ENCODE measurements at regions not wholly inside any gene's neighbourhood (a gene's known extent, or its start where the extent isn't known, plus 50 kb on each side); places are given as distances from the start of the nearest gene placed in this dataset.

GRCh38 chr15:92809064-92809879 lies 90.9 kb upstream of the CHD2 start:
- peak overlapping the region; percentile 79 for H2AFZ ChIP-seq (ENCODE audit: insufficient read depth, low read length, poor library complexity)
- peak overlapping the region; percentile 68 for H3K4me2 ChIP-seq (ENCODE audit: low read length)
- no peak overlapping the region for H3K23ac ChIP-seq (ENCODE audit: low read length)
- peak overlapping the region; percentile 71 for H3K4me3 ChIP-seq (ENCODE audit: low read depth, low read length)
- H3K79me2 ChIP-seq (ENCODE audit: control insufficient read depth, insufficient read depth, low read length, poor library complexity) = peaks cover 10% of the 10 kb centered on the region
- peaks cover 9 to 19% of the 10 kb centered on the region in 2 experiments for H3K4me1 ChIP-seq (ENCODE audit: control insufficient read depth in 1 of 2, insufficient read depth in 2 of 2, low read length in 2 of 2)
- no CpG with 5 or more reads among the region's 80 CpGs for WGBS (ENCODE audit: extremely low coverage, insufficient coverage, insufficient read length)
- H3K36me3 ChIP-seq (ENCODE audit: control insufficient read depth in 1 of 2, insufficient read depth in 2 of 2, low read length in 2 of 2) = no peaks in the 10 kb centered on the region
- H2BK120ac ChIP-seq (ENCODE audit: insufficient read depth, low read length, poor library complexity) = peak overlapping the region; percentile 93
- peak overlapping the region; percentile 97 for H2BK5ac ChIP-seq (ENCODE audit: low read depth, low read length, poor library complexity)
- H3K18ac ChIP-seq (ENCODE audit: low read length) = peak overlapping the region; percentile 93
- peaks cover 29% of the 10 kb centered on the region for H3K79me1 ChIP-seq (ENCODE audit: low read length)
- peak overlapping the region; percentile 97 for H4K12ac ChIP-seq (ENCODE audit: low read depth, low read length)
- H3K9ac ChIP-seq (ENCODE audit: low read length) = peak overlapping the region; percentile 95
- H3K14ac ChIP-seq (ENCODE audit: low read length) = peak overlapping the region; percentile 99
- no peaks in the 10 kb centered on the region for H3K9me3 ChIP-seq (ENCODE audit: insufficient read depth, low read depth, low read length)
- peak overlapping the region; percentile 97 for H4K91ac ChIP-seq (ENCODE audit: low read depth, low read length)
- peak; percentile 98 to 99 for DNase-seq
- peak overlapping the region; percentile 95 for H4K8ac ChIP-seq (ENCODE audit: low read depth, low read length)
- peak overlapping the region; percentile 35 for H2AK5ac ChIP-seq (ENCODE audit: low read length)
- H3K4ac ChIP-seq (ENCODE audit: low read depth, low read length) = peak overlapping the region; percentile 87
- H2BK12ac ChIP-seq (ENCODE audit: low read length) = peak overlapping the region; percentile 72
- H3K27me3 ChIP-seq (ENCODE audit: insufficient read depth, low read length) = no peaks in the 10 kb centered on the region
- peak overlapping the region; percentile 99 for H3K27ac ChIP-seq (ENCODE audit: low read depth, low read length)

- peak overlapping the region; percentile 35 for H2AK5ac ChIP-seq (ENCODE audit: low read length)
- peak overlapping the region; percentile 99 for H3K14ac ChIP-seq (ENCODE audit: low read length)
- H4K8ac ChIP-seq (ENCODE audit: low read depth, low read length) = peak overlapping the region; percentile 93
- peak overlapping the region; percentile 97 for H2BK5ac ChIP-seq (ENCODE audit: low read depth, low read length, poor library complexity)
- H3K9me3 ChIP-seq (ENCODE audit: insufficient read depth, low read depth, low read length) = no peaks in the 10 kb centered on the region
- H4K12ac ChIP-seq (ENCODE audit: low read depth, low read length) = peak overlapping the region; percentile 97
- H3K4ac ChIP-seq (ENCODE audit: low read depth, low read length) = peak overlapping the region; percentile 90
- H3K18ac ChIP-seq (ENCODE audit: low read length) = peak overlapping the region; percentile 93
- H2BK120ac ChIP-seq (ENCODE audit: insufficient read depth, low read length, poor library complexity) = peak overlapping the region; percentile 93
- no peaks in the 10 kb centered on the region for H3K27me3 ChIP-seq (ENCODE audit: insufficient read depth, low read length)
- DNase-seq = peak in 1 of 2 donors; percentile 55
- peak overlapping the region; percentile 97 for H4K91ac ChIP-seq (ENCODE audit: low read depth, low read length)
- no peak overlapping the region for H3K23ac ChIP-seq (ENCODE audit: low read length)
- peak overlapping the region; percentile 71 for H3K4me3 ChIP-seq (ENCODE audit: low read depth, low read length)
- H3K4me2 ChIP-seq (ENCODE audit: low read length) = peak overlapping the region; percentile 68
- H3K79me1 ChIP-seq (ENCODE audit: low read length) = peaks cover 27% of the 10 kb centered on the region
- peak overlapping the region; percentile 95 for H3K9ac ChIP-seq (ENCODE audit: low read length)
- H3K36me3 ChIP-seq (ENCODE audit: control insufficient read depth in 1 of 2, insufficient read depth in 2 of 2, low read length in 2 of 2) = no peaks in the 10 kb centered on the region
- H2AFZ ChIP-seq (ENCODE audit: insufficient read depth, low read length, poor library complexity) = peak overlapping the region; percentile 79
- H3K4me1 ChIP-seq (ENCODE audit: control insufficient read depth in 1 of 2, insufficient read depth in 2 of 2, low read length in 2 of 2) = peaks cover 7 to 17% of the 10 kb centered on the region in 2 experiments
- peaks cover 10% of the 10 kb centered on the region for H3K79me2 ChIP-seq (ENCODE audit: control insufficient read depth, insufficient read depth, low read length, poor library complexity)
- no CpG with 5 or more reads among the region's 12 CpGs for WGBS (ENCODE audit: extremely low coverage, insufficient coverage, insufficient read length)
- H3K27ac ChIP-seq (ENCODE audit: low read depth, low read length) = peak overlapping the region; percentile 99
- H2BK12ac ChIP-seq (ENCODE audit: low read length) = peak overlapping the region; percentile 72
These were observed 90.2 kb upstream of the CHD2 start for GRCh38 chr15:92809880-92810361.

GRCh38 chr15:92810418-92811138 lies 89.5 kb upstream of the CHD2 start:
- no peak overlapping the region for H3K9ac ChIP-seq (ENCODE audit: low read length)
- H3K23ac ChIP-seq (ENCODE audit: low read length) = no peak overlapping the region
- no peak overlapping the region for H2AFZ ChIP-seq (ENCODE audit: insufficient read depth, low read length, poor library complexity)
- H3K9me3 ChIP-seq (ENCODE audit: insufficient read depth, low read depth, low read length) = no peaks in the 10 kb centered on the region
- H3K27me3 ChIP-seq (ENCODE audit: insufficient read depth, low read length) = no peaks in the 10 kb centered on the region
- peak overlapping the region; percentile 61 for H2BK5ac ChIP-seq (ENCODE audit: low read depth, low read length, poor library complexity)
- H4K12ac ChIP-seq (ENCODE audit: low read depth, low read length) = no peak overlapping the region
- H3K4me3 ChIP-seq (ENCODE audit: low read depth, low read length) = no peak overlapping the region
- H4K91ac ChIP-seq (ENCODE audit: low read depth, low read length) = no peak overlapping the region
- H2BK12ac ChIP-seq (ENCODE audit: low read length) = no peak overlapping the region
- peak overlapping the region; percentile 68 for H3K4me2 ChIP-seq (ENCODE audit: low read length)
- H3K14ac ChIP-seq (ENCODE audit: low read length) = no peak overlapping the region
- peaks cover 10% of the 10 kb centered on the region for H3K79me2 ChIP-seq (ENCODE audit: control insufficient read depth, insufficient read depth, low read length, poor library complexity)
- peak in 1 of 2 donors; percentile 55 for DNase-seq
- H3K79me1 ChIP-seq (ENCODE audit: low read length) = peaks cover 27% of the 10 kb centered on the region
- H3K18ac ChIP-seq (ENCODE audit: low read length) = no peak overlapping the region
- no peak overlapping the region for H4K8ac ChIP-seq (ENCODE audit: low read depth, low read length)
- peak overlapping the region; percentile 99 for H3K27ac ChIP-seq (ENCODE audit: low read depth, low read length)
- no peaks in the 10 kb centered on the region for H3K36me3 ChIP-seq (ENCODE audit: control insufficient read depth in 1 of 2, insufficient read depth in 2 of 2, low read length in 2 of 2)
- no peak overlapping the region for H2AK5ac ChIP-seq (ENCODE audit: low read length)
- no CpG with 5 or more reads among the region's 10 CpGs for WGBS (ENCODE audit: extremely low coverage, insufficient coverage, insufficient read length)
- peak overlapping the region; percentile 77 for H2BK120ac ChIP-seq (ENCODE audit: insufficient read depth, low read length, poor library complexity)
- peaks cover 7 to 17% of the 10 kb centered on the region in 2 experiments for H3K4me1 ChIP-seq (ENCODE audit: control insufficient read depth in 1 of 2, insufficient read depth in 2 of 2, low read length in 2 of 2)
- H3K4ac ChIP-seq (ENCODE audit: low read depth, low read length) = peak overlapping the region; percentile 43

- Histone ChIP-seq H3K4me1 (ENCODE audit: control insufficient read depth in 1 of 2, insufficient read depth in 2 of 2, low read length in 2 of 2) (peaks cover 7 to 17% of the 10 kb centered on the region in 2 experiments), H3K27ac (ENCODE audit: low read depth, low read length) (peak overlapping the region; percentile 77), H3K79me1 (ENCODE audit: low read length) (peaks cover 27% of the 10 kb centered on the region), H3K9me3 (ENCODE audit: insufficient read depth, low read depth, low read length) (no peaks in the 10 kb centered on the region), H2BK5ac (ENCODE audit: low read depth, low read length, poor library complexity) (no peak overlapping the region), H3K4me3 (ENCODE audit: low read depth, low read length) (no peak overlapping the region), H2AK5ac (ENCODE audit: low read length) (no peak overlapping the region), H3K36me3 (ENCODE audit: control insufficient read depth in 1 of 2, insufficient read depth in 2 of 2, low read length in 2 of 2) (no peaks in the 10 kb centered on the region), H3K23ac (ENCODE audit: low read length) (no peak overlapping the region), H3K4ac (ENCODE audit: low read depth, low read length) (no peak overlapping the region), H2BK120ac (ENCODE audit: insufficient read depth, low read length, poor library complexity) (no peak overlapping the region), H3K4me2 (ENCODE audit: low read length) (peak overlapping the region; percentile 68), H2AFZ (ENCODE audit: insufficient read depth, low read length, poor library complexity) (no peak overlapping the region), H3K79me2 (ENCODE audit: control insufficient read depth, insufficient read depth, low read length, poor library complexity) (peaks cover 10% of the 10 kb centered on the region), H4K91ac (ENCODE audit: low read depth, low read length) (no peak overlapping the region), H3K9ac (ENCODE audit: low read length) (no peak overlapping the region), H4K8ac (ENCODE audit: low read depth, low read length) (no peak overlapping the region), H2BK12ac (ENCODE audit: low read length) (no peak overlapping the region), H3K14ac (ENCODE audit: low read length) (no peak overlapping the region), H3K18ac (ENCODE audit: low read length) (no peak overlapping the region), H4K12ac (ENCODE audit: low read depth, low read length) (no peak overlapping the region), H3K27me3 (ENCODE audit: insufficient read depth, low read length) (no peaks in the 10 kb centered on the region)
- DNase-seq = peak; percentile 70 to 82
- WGBS (ENCODE audit: extremely low coverage, insufficient coverage, insufficient read length) = no CpG with 5 or more reads among the region's 6 CpGs
These were observed 88.8 kb upstream of the CHD2 start for GRCh38 chr15:92811148-92811913.
